Mammary epithelial cell (primary cell): ENCODE measurements at regions not wholly inside any gene's neighbourhood (a gene's known extent, or its start where the extent isn't known, plus 50 kb on each side); places are given as distances from the start of the nearest gene placed in this dataset.

Experiments
- EZH2 ChIP-seq: IDR thresholded peaks from 2 replicates; pipeline ENCODE4 v1.6.1; 2012; ENCODE audit warnings: low read length, inconsistent platforms, borderline replicate concordance
- TF ChIP-seq, protein P1 (sequence below), 2 donors: IDR thresholded peaks in 1 of 2; conservative IDR thresholded peaks in 1 of 2; 2 replicates each; pipeline ENCODE4 v1.5.1; 2011 to 2012; ENCODE audit warnings: inconsistent platforms in 2 of 2, low read length in 2 of 2, mild to moderate bottlenecking in 2 of 2, control low read depth in 1 of 2, low read depth in 1 of 2; ENCODE audit not compliant: insufficient read depth in 1 of 2; ENCODE audit errors: extremely low read depth in 1 of 2

DNA sequence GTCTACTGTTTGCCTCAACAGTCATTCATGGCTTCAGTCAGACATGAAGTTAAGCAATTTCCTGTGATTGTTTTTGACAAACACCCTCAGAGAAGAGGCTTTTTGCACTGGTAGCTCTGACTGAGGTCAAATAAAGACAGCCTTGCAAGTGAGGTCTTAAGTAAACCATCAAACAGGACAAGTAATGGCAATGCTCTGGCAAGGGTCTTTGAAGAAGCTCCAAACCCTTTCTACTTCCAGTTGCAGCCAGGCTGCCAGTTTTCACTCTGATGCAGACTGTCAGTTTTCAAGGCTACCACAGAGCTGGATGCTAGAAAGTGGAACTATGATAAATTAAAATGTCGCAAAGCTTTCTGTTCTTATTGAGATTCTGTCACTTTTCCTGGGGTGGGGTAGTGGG, 421.5 kb upstream of the PTGER4 start:
- TF ChIP-seq, protein P1, sequence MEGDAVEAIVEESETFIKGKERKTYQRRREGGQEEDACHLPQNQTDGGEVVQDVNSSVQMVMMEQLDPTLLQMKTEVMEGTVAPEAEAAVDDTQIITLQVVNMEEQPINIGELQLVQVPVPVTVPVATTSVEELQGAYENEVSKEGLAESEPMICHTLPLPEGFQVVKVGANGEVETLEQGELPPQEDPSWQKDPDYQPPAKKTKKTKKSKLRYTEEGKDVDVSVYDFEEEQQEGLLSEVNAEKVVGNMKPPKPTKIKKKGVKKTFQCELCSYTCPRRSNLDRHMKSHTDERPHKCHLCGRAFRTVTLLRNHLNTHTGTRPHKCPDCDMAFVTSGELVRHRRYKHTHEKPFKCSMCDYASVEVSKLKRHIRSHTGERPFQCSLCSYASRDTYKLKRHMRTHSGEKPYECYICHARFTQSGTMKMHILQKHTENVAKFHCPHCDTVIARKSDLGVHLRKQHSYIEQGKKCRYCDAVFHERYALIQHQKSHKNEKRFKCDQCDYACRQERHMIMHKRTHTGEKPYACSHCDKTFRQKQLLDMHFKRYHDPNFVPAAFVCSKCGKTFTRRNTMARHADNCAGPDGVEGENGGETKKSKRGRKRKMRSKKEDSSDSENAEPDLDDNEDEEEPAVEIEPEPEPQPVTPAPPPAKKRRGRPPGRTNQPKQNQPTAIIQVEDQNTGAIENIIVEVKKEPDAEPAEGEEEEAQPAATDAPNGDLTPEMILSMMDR (conservative IDR thresholded peaks at IDR 0.05 in 1 of 2, IDR thresholded peaks at IDR 0.05 in 1 of 2; ENCODE audit: extremely low read depth in 1 of 2, insufficient read depth in 1 of 2, low read depth in 1 of 2, low read length in 2 of 2): no peak
- no peak for TF ChIP-seq EZH2
